ENCODE measurements at regions not wholly inside any gene's neighbourhood (a gene's known extent, or its start where the extent isn't known, plus 50 kb on each side); places are given as distances from the start of the nearest gene placed in this dataset.
"Not testable (repeated sequence)": the region's sequence is repeated elsewhere in the genome, so short reads cannot be mapped to it uniquely, and the experiment has no call there.

- DNase-seq, result no peak
Measured at GRCh38 chr2:226115832-226116200, 683.8 kb downstream of the IRS1 start.

DNA sequence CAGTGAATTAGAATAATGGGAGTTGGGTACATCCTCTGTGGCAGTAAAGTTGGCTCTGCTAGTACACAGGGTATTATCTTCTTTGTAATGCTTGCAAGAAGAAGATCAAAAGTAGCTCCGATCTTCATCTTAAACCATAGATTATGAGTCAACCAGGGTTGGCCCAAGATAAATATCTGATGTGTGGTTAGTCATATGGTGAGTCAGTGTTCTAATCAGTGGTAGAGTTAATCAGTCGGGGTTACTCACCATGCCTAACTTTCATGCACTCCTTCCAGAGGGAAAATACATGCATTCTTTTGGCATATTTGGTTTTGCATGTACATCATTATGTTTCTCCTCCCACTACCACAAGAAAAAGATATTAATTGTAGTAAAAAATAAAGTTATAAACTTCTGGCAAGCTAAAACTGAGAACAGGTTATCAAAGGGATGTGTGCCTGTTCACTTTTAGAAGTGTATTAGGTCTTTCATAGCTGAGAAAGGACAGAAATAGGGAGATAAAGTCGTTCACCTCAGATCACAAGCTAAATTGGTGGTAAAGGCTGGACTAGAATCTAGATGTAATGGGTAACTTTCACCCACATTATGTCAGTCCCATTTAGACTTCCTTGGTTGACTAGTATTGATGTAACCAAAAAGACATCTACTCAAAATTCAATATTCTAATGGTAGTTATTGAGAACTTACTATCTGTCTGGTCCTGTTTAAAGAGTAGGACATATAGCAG, 684.4 kb downstream of the IRS1 start:
- no peak for DNase-seq

DNA sequence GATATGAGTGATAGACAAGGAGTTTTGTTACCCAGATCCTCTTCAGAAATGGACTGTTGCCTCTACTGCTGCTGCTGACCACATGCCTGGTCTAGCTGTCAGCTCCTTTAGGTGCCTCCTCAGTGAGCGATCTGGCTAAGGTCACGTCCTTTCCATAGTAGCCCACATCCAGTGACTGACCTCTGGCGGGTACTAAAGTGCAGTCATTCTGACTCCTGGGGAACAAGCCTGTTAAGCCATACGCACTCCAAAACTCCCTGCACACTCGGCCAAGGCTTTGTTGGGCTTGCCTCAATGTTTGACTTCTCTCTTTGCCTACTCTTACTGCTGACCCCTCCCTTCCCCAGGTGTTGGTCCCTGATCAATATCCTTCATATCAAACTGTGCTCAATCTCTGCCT, 685.2 kb downstream of the IRS1 start:
- DNase-seq, result no peak

DNA sequence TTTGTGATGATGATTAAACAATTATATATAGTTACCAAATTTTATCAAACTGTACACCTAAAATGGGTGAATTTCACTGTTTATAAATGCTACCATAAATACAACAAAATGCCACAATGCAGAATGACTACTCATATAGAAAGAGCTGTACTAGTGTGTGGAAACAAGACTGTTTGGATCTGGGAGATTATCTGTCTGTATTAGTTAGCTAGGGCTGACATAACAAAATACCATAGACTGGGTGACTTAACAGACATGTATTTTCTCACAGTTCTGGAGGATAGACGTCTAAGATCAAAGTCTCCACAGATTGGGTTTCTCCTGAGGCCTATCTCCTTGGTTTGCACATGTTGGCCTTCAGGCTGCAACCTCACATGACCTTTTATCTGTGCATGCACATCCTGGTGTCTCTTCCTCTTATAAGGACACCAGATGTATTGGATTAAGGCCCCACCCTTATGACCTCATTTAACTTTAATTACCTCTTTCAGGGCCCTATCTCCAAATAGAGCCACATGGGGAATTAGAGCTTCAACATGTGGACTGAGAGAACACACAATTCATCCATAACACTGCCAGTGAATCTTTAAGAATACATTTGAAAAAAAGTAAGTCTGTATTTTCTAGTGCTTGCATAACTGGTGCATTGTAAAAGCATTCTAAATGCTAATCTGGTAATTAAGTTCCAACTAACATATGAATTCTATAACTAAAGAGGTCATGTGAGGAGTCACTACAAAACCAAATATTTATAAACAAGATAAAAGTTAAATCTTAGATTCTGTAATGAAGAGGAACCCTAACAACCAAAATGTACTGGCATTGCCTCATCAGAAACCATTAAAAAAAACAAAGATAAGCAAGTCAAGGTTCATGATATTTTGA, 699.6 kb downstream of the NYAP2 start:
- no peak for DNase-seq

DNA sequence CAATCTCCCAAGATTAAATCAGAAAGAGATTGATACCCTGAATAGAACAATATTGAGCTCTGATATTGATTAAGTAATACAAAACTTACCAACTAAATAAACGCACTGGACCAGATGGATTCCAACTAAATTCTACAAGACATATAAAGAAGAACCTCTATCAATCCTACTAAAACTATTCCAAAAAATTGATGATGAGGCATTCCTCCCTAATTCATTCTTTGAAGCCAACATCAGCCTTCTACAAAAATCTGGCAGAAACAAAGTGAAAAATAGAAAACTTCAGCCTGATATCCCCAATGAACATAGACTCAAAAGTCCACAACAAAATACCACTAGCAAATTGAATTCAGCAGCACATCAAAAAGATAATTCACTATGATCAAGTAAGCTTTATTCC, 695.5 kb downstream of the NYAP2 start:
- no peak for DNase-seq

DNA sequence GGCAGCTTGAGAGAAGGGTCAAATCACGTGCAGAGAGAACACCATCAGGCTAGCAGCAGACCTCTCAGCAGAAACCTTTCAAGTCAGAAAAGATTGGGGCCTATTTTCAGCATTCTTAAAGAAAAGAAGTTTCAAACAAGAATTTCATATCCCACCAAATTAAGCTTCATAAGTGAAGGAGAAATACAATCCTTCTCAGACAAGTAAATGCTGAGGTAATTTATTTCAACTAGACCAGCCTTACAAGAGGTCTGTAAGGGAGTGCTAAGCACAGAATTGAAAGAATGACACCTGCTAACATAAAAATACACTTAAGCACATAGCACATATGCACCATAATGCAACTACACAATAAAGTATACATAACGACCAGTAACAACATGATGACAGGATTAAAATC, 693.9 kb downstream of the NYAP2 start:
- no peak for DNase-seq

DNA sequence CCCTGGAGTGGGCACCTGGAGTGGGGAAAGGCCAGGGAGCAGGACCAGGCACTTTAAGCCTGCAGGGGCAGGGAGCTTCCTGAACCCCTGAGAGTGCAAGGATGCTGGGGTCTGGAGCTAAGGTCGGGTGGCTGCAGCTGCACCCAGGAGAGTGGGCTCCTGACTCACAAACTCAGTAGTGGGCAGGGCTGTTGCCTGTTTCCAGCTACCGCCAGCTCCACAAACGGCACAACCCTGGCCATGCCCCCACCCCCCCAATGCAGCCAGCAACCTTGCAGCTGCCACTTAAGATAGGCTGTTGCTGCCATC, 688.8 kb downstream of the NYAP2 start:
- no peak for DNase-seq

DNA sequence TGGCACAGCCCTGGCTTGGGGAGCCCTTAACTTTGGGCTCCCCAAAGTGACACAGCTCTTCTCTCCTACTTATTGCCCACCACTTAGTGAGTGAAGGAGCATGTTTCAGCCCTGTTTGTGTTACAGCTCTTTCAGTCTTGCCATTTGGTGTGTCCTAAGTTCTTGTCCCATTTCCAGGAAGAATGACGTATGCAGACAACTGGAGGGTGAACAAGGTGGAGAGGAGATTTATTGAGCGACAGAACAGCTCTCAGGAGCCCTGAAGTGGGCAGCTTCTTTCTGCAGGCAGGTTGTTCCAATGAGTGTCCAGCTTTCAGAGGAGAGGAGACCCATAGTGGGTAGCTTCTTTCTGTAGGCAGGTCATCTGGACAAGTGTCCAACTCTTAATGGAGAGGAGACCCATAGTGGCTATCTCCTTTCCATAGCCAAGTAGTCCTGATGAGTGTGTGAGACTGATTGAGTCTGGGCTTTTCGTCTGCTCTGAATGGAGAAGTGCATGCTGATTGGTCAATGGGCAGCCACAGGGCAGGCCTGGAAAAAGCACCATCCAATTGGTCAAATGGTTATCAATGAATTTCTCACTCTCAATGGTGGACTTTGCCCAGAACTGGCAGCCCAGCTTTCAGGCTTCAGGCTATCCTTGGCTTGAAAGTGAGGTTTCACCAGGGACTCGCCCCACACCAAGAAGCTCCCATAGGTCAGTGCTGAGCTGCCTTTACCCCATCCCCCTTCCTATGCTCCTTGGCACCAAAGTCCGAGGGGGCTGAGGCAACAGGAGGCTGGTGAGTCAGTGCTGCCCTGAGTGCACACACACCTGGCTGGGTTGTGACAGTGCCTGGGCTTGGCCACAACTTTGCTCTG, 688.2 kb downstream of the NYAP2 start:
- no peak for DNase-seq

GRCh38 chr2:226087051-226087450, 687.5 kb downstream of the NYAP2 start:
- DNase-seq, result no peak

GRCh38 chr2:226086190-226086589, 686.7 kb downstream of the NYAP2 start:
- no peak for DNase-seq

- not testable (repeated sequence) for DNase-seq
Measured at GRCh38 chr2:226085425-226085824, 685.9 kb downstream of the NYAP2 start.

- DNase-seq, result no peak
Measured at GRCh38 chr2:226080334-226080733, 680.8 kb downstream of the NYAP2 start.

DNA sequence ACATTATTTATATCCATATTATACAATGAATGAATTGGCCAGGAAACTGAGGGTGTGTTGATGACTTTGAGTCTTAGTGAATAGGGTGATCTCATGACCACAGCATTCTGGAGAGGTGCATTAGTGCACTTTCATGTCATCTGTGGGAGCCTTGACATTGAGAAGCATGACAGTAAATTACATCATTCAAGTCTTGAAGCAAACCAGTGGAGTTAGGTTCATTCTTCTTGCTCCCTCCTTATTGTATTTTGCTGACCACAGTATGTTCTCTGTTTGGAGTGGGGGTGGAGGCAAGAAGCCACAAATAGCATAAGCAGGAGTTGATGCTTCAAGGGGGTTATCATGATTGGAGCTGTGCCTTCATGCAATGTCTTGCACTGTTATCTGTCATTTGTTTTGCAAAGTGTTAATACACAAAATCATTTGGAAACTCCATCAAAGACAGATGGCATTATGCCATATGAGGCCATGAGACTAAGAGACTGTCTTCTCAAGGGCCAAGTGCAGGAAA, 680.2 kb downstream of the NYAP2 start:
- DNase-seq, result no peak

GRCh38 chr2:226079196-226079595, 679.7 kb downstream of the NYAP2 start:
- DNase-seq, result no peak

- no peak for DNase-seq
Measured at GRCh38 chr2:226078666-226079065, 679.2 kb downstream of the NYAP2 start.

DNA sequence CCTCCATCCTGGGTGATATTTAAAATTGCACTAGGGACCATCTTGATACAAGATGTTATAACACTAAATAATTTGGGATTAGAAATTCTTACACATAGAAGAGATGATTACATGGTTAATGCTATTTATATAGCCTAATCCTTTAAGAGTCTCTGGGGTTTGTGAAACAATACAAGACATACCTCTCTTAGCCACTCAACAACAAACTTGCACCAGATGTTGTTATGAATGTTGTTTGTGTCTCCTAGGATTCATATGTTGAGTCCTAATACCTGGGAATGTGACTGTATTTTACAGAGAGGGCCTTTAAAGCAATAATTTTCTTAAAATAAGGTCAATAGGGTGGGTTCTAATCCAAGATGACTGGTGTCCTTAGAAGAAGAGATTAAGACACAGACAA, 678.3 kb downstream of the NYAP2 start:
- no peak for DNase-seq

- DNase-seq, result no peak
Measured at GRCh38 chr2:226077031-226077430, 677.5 kb downstream of the NYAP2 start.

DNA sequence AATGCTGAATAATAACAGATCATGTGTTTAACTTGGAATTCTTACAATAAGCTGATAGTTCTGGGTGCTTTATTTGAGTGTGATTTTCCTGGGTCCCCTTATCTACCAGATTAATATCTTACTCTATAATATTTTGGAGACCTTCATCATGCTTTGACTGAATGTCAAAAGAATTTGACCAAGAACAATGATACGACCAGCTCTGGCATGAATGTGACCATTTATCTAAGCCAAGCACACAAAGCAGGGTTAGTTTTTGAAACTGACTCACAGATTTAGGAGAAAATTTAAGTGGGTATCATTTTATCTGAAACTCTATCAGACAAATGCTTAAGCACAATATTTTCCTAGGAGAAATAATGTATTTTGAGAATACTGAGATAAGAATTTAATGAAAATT, 677.0 kb downstream of the NYAP2 start:
- DNase-seq, result no peak

DNA sequence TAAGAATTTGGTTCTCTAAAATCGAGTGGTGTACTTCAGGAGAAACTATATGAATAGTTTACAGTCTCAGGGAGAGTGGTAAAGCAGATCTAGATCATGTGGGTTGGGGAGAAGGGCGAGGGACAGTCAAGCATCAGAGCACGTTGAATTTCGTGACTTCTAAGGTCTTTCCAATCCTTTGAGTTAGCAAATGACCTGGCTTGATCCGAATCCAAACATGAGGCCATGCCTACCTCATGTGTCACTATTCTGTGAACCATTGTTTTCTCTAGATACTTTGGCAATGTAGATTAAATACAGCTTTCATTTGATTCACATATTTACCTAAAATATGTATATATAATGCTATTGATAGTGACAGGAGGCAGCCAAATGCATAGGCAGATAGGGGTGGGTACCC, 674.9 kb downstream of the NYAP2 start:
- DNase-seq, result no peak

GRCh38 chr2:226073496-226074160, 674.1 kb downstream of the NYAP2 start:
- DNase-seq, result no peak

DNA sequence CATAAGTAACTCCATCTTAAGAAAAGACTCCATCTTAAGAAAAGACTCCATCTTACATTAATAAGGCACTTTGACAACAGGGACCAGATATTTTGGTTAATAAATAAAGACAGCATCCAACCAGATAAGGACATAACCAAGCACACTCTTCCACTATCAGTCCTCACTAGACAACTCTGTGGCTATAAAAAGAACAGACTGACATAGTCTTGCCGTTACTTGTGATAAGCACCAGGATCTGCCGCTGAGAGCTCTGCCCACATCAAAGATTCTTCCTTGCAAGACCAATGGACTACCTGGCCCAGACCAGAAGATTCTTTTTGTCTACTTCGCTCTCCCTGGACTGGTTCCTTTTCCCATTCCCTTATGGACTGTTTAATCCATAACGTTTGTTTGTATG, 667.4 kb downstream of the NYAP2 start:
- DNase-seq, result no peak

GRCh38 chr2:226066391-226066790, 666.9 kb downstream of the NYAP2 start:
- no peak for DNase-seq
